Activated gamma-delta T cell (primary cell): ENCODE measurements at regions not wholly inside any gene's neighbourhood (a gene's known extent, or its start where the extent isn't known, plus 50 kb on each side); places are given as distances from the start of the nearest gene placed in this dataset.
"Not testable (repeated sequence)": the region's sequence is repeated elsewhere in the genome, so short reads cannot be mapped to it uniquely, and the experiment has no call there.

Experiments used
- DNase-seq: peaks from one replicate; lab custom pipeline; 2025; lab: John Stamatoyannopoulos, UW

DNA sequence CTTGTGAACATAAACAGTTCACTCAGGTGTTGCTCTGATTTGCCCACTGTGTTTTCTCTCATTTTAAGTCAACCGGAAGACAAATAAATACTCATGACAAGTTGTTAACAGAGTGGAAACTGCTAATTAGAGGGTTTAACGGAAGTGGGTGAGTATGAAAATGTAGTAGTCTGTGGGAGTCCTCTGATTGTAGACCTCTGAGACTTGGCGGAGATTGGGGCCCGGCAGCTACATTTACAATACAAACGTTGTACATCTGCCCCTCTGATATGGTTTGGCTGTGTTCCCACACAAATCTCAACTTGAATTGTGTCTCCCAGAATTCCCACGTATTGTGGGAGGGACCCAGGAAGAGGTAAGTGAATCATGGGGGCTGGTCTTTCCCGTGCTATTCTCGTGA, 107.3 kb upstream of the FAM98A start:
- DNase-seq, result no peak

DNA sequence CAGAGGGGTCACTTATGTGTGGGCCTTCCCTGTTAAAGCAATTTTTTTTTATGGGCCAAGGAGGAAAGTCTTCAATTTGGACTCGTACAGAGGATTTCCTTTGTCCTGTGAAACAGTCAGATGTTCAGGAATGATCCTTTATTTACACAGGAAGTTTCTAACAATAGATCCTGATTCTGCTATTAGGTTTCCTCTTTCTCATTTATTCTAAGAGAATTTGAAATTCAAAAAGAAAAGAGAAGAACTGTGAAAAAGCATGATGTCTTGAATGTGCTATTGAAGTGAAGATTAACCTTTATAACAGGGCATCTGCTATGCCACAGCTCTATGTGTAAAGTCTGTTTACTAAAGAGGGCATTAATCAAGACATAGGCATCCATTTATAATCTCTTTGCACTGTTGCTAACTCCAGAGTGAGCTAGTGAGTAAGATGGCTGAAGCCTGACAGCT, 105.3 kb upstream of the FAM98A start:
- no peak for DNase-seq

DNA sequence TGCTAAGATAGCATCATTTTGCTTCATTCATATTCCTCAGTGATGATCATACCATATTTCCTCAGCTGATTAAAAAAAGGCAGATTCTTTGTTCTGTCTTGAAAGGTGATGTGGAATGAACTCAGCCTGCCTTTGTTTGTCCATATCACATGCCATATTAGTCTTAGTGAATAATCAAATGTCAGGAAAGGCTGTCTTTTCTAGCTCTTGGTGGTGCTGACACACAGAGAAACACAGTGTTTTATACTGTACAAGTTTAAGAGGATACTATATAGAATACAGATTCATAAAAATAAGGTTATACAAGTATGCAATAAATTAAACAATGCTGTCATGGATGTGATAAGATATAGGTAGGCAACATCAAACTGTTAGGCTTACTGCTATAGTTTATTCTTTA, 97.1 kb upstream of the FAM98A start:
- DNase-seq, result no peak

DNA sequence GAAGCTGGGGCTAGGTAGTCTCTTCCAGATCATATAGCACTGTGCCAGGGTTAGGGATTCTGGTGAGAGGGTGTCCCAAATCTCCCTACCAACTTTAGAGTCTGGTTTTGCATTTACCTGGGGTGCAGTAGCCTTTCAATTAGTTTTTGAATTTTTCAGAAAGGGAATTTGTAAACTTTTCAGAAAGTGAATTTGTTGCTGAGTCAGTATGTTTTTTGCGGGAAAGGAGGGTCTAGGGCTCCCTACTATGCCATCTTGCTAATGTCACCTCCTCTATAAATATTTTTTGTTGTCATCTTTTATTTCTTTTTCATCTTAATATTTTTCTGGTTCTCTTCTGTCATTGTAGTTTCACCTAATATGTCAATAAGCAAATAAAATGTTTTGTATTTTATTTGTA, 95.8 kb upstream of the FAM98A start:
- no peak for DNase-seq

DNA sequence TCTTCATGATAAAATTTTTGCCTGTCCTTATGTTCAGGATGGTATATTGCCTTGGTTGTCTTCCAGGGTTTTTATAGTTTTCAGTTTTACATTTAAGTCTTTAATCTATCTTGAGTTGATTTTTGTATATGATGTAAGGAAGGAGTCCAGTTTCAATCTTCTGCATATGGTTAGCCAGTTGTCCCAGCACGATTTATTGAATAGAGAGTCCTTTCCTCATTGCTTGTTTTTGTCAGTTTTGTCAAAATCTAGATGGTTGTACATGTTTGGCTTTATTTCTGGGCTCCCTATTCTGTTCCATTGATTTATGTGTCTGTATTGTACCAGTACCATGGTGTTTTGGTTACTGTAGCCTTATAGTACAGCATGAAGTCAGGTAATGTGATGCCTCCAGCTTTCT, 91.6 kb upstream of the FAM98A start:
- not testable (repeated sequence) for DNase-seq

DNA sequence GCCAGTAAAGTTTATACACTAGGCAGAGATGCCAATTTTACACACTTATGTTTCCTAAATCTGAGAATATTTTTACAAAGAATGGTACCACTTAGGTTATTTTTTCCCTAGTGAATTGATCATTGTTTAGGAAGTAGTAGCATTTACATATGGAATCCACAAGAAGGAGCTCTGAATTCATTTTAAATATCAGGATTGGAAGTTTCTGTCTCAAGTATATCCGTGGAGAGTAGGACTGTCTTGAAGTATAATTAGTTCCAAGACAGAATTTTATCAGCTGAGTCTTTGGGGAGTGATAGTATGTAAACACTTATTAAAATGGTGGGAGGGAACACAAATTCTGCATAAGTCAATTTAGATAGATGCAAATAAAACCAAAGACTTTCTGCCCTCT, 82.3 kb upstream of the FAM98A start:
- no peak for DNase-seq

DNA sequence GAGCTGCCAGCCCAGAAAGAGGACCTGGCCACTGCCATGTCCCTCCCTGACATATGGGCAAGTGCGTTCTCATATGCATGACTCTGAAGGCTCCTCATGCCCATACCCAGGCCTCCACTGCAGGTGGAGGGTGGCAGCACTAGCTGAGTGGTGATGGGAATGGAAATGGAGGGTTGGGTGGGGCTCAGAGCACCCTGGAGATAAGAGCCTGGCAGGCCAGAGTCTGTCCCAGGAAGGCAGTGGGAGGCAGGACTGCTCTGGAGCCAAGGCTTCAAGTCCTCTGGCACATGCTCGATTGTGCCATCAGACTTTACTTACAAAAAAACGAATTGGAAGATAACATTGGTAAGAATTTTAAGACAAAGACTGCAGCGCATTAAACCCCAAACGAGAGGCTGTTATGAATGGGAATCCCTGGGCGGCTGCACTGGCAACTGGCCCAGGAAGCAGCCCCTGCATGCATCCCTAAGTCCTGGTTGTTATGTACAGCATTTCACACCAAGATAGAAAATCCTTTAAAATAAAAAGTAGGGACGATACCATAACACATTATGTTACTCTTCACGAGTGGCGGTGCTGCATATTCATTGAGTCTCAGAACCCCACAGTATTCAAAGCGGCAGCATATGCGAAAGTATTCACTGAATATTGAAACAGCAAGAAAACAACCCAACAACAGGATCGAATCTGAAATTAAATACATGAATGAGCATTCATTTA, 81.7 kb upstream of the FAM98A start:
- no peak for DNase-seq

DNA sequence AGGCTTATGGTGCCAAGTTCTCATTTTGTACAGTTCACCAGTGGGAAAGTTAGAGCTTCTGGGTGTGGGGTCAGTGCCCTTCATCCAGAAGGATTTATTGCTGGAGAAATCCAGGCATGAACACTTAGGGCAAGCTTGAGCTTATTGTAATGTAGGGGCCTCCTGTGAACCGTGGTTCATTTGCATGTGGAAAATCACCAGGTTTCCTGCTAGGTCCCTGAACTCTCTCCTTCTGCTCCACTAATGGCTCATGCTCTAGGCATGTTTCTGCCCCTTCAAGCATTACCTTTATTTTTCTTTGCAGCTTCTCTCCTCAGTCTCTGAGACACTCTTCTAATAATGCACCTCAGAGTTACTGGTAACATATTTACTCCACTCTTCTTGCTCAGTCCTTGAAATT, 79.3 kb upstream of the FAM98A start:
- no peak for DNase-seq

DNA sequence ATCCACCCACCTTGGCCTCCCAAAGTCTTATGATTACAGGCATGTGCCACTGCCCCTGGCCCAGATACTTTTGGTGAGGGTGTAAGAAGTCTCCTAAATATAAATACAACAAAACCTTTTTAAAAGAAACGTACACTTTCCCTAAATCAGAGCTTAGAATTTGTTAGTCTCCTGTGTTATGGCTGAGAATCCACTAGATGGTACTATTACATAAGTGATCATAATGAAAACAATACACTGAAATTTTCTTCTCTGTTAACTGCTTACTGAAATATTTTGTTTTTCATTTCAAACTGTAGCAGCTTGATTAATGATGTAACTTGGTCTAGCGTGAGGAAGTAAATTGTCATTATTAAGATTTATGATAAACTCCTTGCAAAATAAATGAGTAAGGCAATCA, 74.8 kb upstream of the FAM98A start:
- no peak for DNase-seq

DNA sequence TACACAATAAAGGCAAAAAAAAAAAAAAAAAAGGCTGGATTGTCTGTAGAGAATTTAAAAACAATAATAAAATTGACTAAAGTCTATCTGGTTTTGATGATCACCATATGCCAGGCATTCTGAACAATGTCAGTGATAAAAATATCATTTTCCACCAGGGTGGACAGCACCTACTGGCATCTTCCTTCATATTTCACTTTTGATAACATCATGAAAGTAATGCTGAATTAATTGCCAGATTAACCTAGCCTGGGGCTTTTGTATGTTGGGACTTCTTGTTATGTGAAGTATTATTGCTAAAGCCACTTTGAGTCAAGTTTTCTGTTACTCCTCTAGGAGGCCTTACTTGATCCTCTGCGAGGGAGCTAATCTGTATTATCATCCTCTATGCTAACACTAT, 73.8 kb upstream of the FAM98A start:
- no peak for DNase-seq

DNA sequence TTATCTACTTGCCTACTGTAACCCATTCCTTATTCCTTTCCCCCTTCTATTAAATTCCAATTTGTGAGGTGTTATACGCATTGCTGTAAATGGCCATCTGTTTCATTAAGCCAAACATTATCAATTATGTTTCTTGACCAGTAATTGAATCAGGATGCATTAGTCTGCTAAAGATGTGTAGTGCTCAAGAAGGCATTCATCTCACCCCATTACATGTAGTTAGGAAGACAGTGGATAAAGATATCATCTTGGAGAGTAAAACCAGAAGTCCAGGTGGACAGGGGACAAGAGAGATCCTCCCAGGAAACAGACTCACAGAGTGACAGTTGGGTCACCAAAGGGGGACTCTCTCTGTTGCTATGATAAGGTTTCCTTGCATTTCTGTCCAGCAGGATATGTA, 73.3 kb upstream of the FAM98A start:
- DNase-seq, result no peak

DNA sequence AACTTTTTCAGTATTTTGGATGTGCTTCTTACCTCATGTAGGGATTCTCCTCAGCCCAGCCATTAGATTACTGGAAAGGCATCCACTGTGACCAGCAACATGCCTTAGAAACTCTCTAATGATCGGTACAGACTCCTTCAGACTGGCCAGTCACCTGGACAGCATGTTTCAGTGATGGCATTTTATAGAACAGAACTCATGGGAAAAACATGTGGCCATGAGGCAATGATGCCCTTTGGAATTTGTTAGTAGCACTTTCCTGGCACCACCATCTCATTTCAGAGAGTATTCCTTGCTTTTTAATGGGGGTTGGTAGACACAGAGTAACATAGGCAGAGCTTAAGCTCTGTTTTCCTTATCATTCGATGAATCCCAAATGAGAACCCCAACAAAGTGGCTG, 72.1 kb upstream of the FAM98A start:
- DNase-seq, result no peak

DNA sequence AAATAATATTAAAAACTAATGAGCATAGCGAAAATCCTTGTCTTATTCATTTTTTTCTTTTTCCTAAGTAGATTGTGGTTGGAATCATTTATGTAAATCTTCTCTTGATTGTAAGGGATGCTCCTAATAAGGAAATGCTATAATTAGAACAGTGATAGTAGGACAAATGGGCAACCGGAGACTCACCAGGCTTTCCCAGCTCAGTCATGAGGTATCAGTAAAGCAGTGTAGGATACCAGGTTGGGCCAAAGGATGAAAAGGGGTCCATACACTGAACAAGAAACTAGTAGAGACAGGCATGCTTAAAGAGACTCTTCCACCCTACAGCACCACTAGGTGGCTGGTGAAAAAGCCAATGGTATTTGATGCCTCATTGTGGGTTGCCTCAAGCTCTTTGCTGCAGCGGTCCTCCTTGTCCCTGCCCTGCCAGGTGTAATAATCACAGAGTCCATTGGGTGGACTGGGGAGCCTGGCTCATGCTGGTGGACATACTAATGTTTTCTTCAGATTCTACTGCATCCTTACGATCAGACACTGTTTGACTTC, 71.4 kb upstream of the FAM98A start:
- no peak for DNase-seq

DNA sequence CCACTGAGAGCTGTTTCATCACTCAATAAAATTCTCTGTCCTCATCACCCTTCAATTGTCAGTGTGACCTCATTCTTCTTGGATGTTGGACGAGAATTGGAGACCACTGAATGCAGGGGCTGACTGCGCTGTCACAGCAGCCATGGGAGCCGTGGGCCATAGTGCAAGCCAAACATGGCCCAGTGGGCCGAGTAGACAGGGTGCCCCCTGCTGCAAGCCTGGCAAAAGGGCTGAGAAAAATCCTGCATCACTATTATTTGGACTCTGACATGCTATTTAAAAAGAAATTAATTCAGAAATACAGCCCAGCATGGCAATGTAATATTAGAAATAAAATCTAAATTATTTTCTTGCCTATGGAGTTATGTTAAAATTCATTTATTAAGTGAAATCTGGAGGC, 67.8 kb upstream of the FAM98A start:
- DNase-seq, result no peak

DNA sequence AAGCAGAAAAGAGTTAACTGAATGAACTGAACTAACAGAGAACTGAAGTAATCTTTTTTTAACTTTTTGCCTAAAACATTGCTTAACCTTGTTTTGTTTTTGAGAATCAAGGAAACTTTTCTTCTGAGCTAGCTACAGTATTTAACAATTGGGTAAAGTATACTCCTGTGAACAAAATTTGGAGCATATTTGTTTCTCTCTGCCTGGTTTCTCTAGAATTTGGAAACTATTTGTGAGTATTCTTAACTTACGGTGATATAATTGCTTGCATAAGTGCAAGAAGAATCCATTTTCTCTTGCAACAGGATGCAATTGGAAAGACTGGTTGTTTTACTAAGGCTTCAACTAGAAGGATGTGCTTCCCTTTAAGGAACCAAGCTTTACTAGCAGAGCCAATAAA, 65.9 kb upstream of the FAM98A start:
- DNase-seq, result no peak

DNA sequence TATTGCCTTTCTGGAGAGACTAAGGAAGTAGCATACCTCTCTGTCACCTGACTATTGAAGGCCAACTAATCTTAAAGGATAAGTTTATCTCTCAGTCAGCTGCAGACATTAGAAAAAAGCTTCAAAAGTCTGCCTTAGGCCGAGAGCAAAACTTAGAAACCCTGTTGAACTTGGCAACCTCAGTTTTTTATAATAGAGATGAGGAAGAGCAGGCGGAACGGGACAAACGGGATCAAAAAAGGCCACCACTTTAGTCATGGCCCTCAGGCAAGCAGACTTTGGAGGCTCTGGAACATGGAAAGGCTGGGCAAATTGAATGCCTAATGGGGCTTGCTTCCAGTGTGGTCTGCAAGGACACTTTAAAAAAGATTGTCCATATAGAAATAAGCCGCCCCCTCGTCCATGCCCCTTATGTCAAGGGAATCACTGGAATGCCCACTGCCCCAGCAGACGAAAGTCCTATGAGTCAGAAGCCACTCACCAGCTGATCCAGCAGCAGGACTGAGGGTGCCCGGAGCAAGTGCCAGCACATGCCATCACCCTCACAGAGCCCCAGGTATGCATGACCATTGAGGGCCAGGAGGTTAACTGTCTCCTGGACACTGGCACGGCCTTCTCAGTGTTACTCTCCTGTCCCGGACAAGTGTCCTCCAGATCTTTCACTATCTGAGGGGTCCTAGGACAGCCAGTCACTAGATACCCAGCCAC, 61.5 kb upstream of the FAM98A start:
- DNase-seq, result no peak

DNA sequence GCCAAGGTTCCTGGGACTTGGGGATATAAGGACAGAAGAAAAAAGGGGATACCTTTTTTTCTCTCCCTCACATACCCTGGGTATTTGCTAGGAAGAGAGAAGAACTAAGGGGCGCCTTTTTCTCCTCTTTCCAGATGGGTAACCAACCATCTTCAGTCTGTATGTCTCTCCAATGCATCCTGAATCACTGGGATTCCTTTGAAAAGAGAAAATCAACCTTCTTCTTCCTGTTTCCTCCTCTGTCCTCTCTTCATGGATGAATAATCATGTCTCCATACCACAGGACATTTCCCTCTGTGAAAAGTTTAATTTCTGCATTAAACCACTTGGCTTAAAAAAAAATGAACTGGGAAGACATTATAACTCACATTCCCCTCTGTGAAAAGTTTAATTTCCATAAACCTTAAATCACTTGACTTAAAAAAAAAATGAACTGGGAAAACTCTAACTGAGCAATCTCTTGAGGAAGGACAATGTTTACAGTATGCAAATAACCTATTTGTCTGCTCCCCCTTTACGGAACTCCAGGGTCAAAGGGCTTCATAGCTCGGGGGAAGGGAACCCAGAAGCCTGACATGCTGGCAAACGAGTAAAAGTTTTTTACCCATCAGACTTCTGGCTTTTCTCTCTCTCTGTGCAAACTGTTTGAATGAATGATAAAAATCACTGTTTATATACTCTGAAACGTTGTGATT, 56.7 kb upstream of the FAM98A start:
- DNase-seq, result no peak

DNA sequence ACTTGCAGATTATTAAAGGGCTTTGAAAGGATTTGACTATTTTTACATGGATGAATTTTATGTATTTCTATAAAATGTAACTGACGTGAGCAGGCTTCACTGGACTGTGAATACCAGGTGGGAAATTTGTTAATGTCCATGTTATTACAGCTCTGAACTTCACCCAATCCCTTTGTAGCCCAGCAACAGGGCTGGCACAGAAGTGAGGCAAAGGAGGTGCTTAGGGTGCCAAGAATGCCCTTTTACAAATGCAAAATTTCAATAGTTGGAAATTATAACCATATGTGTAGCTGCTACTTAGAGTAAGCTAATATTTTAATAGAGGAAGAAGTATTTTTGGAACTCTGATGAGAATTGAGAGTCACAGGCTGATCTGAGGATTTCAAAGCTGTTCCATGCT, 53.7 kb upstream of the FAM98A start:
- DNase-seq, result no peak

DNA sequence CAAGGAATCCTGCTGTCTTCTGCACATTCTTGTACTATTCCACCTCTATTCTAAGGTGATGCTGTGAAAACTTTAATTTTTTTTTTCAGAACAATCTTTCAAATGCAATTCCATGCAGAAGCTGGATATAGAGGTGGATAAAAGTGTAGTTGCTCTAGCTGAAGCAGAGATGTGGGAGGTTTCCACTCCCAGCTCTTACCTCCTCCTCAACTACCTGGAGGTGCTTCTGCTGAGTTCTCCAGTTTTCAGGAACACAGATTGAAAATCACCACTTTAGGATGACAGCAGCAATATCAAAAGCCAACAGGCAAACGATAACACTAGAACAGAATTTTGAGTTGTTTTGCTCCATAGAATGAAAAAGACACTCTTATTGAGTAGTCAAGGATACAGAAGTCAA, 51.1 kb upstream of the FAM98A start:
- no peak for DNase-seq
